IPS-NIHi7 (cell line): ENCODE measurements at regions not wholly inside any gene's neighbourhood (a gene's known extent, or its start where the extent isn't known, plus 50 kb on each side); places are given as distances from the start of the nearest gene placed in this dataset.
"Not testable (repeated sequence)": the region's sequence is repeated elsewhere in the genome, so short reads cannot be mapped to it uniquely, and the experiment has no call there.

ENCODE experiments used
- DNase-seq: peaks from one replicate; pipeline ENCODE4 v3.0.0; 2012; ENCODE audit warnings: mixed read lengths; ENCODE audit errors: extremely low spot score

- DNase-seq = no peak
Observed at GRCh38 chr2:236896688-236897087, 189.0 kb upstream of the COPS8 start.

GRCh38 chr2:236899146-236899545, 186.5 kb upstream of the COPS8 start:
- DNase-seq = no peak

- DNase-seq = no peak
Observed at GRCh38 chr2:236899950-236900640, 185.6 kb upstream of the COPS8 start.

- DNase-seq = no peak
Observed at GRCh38 chr2:236901956-236902355, 183.7 kb upstream of the COPS8 start.

GRCh38 chr2:236903978-236904377, 181.7 kb upstream of the COPS8 start:
- DNase-seq = no peak

- no peak for DNase-seq
Observed at GRCh38 chr2:236904389-236905263, 181.1 kb upstream of the COPS8 start.

GRCh38 chr2:236905976-236906375, 179.7 kb upstream of the COPS8 start:
- no peak for DNase-seq

- no peak for DNase-seq
Observed at GRCh38 chr2:236908439-236909192, 177.1 kb upstream of the COPS8 start.

- no peak for DNase-seq
Observed at GRCh38 chr2:236909193-236909504, 176.5 kb upstream of the COPS8 start.

GRCh38 chr2:236909802-236910201, 175.9 kb upstream of the COPS8 start:
- DNase-seq = no peak

GRCh38 chr2:236910781-236911495, 174.8 kb upstream of the COPS8 start:
- no peak for DNase-seq

GRCh38 chr2:236912326-236913120, 173.2 kb upstream of the COPS8 start:
- no peak for DNase-seq

- no peak for DNase-seq
Observed at GRCh38 chr2:236915186-236915585, 170.5 kb upstream of the COPS8 start.

- DNase-seq = no peak
Observed at GRCh38 chr2:236915726-236916125, 170.0 kb upstream of the COPS8 start.

- no peak for DNase-seq
Observed at GRCh38 chr2:236916181-236916580, 169.5 kb upstream of the COPS8 start.

GRCh38 chr2:236916651-236917050, 169.0 kb upstream of the COPS8 start:
- no peak for DNase-seq

- DNase-seq = no peak
Observed at GRCh38 chr2:236917164-236917563, 168.5 kb upstream of the COPS8 start.

GRCh38 chr2:236918545-236918944, 167.1 kb upstream of the COPS8 start:
- DNase-seq = no peak

GRCh38 chr2:236919209-236919608, 166.5 kb upstream of the COPS8 start:
- no peak for DNase-seq

- not testable (repeated sequence) for DNase-seq
Observed at GRCh38 chr2:236919801-236920379, 165.8 kb upstream of the COPS8 start.

- DNase-seq = no peak
Observed at GRCh38 chr2:236922061-236922460, 163.6 kb upstream of the COPS8 start.
